HCT116 (cell line): ENCODE measurements at regions not wholly inside any gene's neighbourhood (a gene's known extent, or its start where the extent isn't known, plus 50 kb on each side); places are given as distances from the start of the nearest gene placed in this dataset.

ENCODE experiments used
- ATAC-seq: fragments of 200-7000 bp; cut with Tn5 transposase; 2 replicates; pipeline ENCODE4 v1.9.1; 2020; ENCODE audit warnings: mild to moderate bottlenecking, moderate library complexity
- BruUV-seq: library from RNA; stranded (reverse); fragments of 400-500 nt; replicated peaks from 2 replicates; lab custom pipeline; 2021; lab: Mats Ljungman, UMichigan
- CTCF ChIA-PET: fragments of 300-600 bp; sonication (Branson Sonifier 250); formaldehyde crosslinking; loops from one replicate; lab custom pipeline; 2021; ENCODE audit warnings: antibody characterized with exemption; lab: Charles Lee
- POLR2A ChIA-PET: fragments of 300-600, 350-600 bp; sonication (Branson Sonifier 250); formaldehyde crosslinking; loops from one replicate; lab custom pipeline; 2021; ENCODE audit warnings: antibody characterized with exemption; lab: Charles Lee
- RAD21 ChIA-PET, 2 experiments: fragments of 300-600 bp; sonication (Branson Sonifier 250); formaldehyde crosslinking; loops; one replicate each; lab custom pipeline; 2023; ENCODE audit warnings: low total read pairs in 2 of 2; ENCODE audit not compliant: uncharacterized antibody in 2 of 2, unreplicated experiment in 2 of 2, low non-redundant PET in 1 of 2; lab: Charles Lee
- DNase-seq: peaks from one replicate; pipeline ENCODE4 v3.0.0-alpha.2; 2010; ENCODE audit warnings: low read depth, low spot score
- H2AFZ ChIP-seq: fragments of 200-600 bp; shearing (Covaris generic), sonication (generic); 2 replicates; pipeline ENCODE4 v1.6.1; 2017; ENCODE audit warnings: low read depth, mixed run types, mixed read lengths, antibody characterized with exemption, low read length; ENCODE audit not compliant: poor library complexity, severe bottlenecking
- H3K27ac ChIP-seq: 2 replicates; pipeline ENCODE4 v1.5.1; 2012; ENCODE audit warnings: low read depth, low read length
- H3K27me3 ChIP-seq: fragments of 200-600 bp; sonication (generic); 2 replicates; pipeline ENCODE4 v1.6.1; 2016; ENCODE audit warnings: mixed run types, low read length, mixed read lengths; ENCODE audit not compliant: insufficient read depth
- H3K36me3 ChIP-seq, 2 experiments: fragments of 200-500 bp in 1 of 2; fragments of 200-600 bp in 1 of 2; sonication (Bioruptor generic) in 1 of 2; sonication (generic) in 1 of 2; 2 replicates each; pipeline versions ENCODE4 v1.5.1 to v1.6.1; 2014 to 2016; ENCODE audit warnings: low read length in 2 of 2, inconsistent platforms in 1 of 2, mixed read lengths in 1 of 2, mixed run types in 1 of 2; ENCODE audit not compliant: insufficient read depth in 2 of 2, control insufficient read depth in 1 of 2
- H3K4me1 ChIP-seq, 2 experiments: fragments of 200-600 bp in 1 of 2; sonication (generic) in 1 of 2; 2 replicates each; pipeline versions ENCODE4 v1.5.1 to v1.6.1; 2012 to 2017; ENCODE audit warnings: low read length in 2 of 2, inconsistent platforms in 1 of 2, mild to moderate bottlenecking in 1 of 2, mixed read lengths in 1 of 2, mixed run types in 1 of 2, moderate library complexity in 1 of 2; ENCODE audit not compliant: insufficient read depth in 2 of 2, control insufficient read depth in 1 of 2
- H3K4me2 ChIP-seq: fragments of 200-600 bp; sonication (generic); 2 replicates; pipeline ENCODE4 v1.6.1; 2017; ENCODE audit warnings: mixed run types, low read length, mixed read lengths
- H3K4me3 ChIP-seq, 2 experiments: fragments of 200-600 bp in 1 of 2; sonication (generic) in 1 of 2; replicated peaks in 1 of 2; 2 replicates each; pipeline ENCODE4 v1.5.1; 2011 to 2016; ENCODE audit warnings: low read length in 2 of 2, control low read depth in 1 of 2, low read depth in 1 of 2, mild to moderate bottlenecking in 1 of 2, mixed read lengths in 1 of 2, mixed run types in 1 of 2
- H3K79me2 ChIP-seq: fragments of 200-600 bp; sonication (generic); 2 replicates; pipeline ENCODE4 v1.6.1; 2017; ENCODE audit warnings: mild to moderate bottlenecking, mixed run types, low read length, moderate library complexity, mixed read lengths; ENCODE audit not compliant: insufficient read depth
- H3K9ac ChIP-seq: fragments of 200-600 bp; sonication (generic); 2 replicates; pipeline ENCODE4 v1.6.1; 2016; ENCODE audit warnings: low read length, mixed read lengths
- H3K9me2 ChIP-seq: fragments of 200-600 bp; sonication (generic), shearing (Covaris generic); 2 replicates; pipeline ENCODE4 v1.6.1; 2017; ENCODE audit warnings: mixed run types, mild to moderate bottlenecking, moderate library complexity; ENCODE audit not compliant: insufficient read depth
- H3K9me3 ChIP-seq, 2 experiments: fragments of 200-500 bp in 1 of 2; fragments of 200-600 bp in 1 of 2; sonication (Bioruptor generic) in 1 of 2; sonication (generic) in 1 of 2; 2 replicates each; pipeline ENCODE4 v1.6.1; 2014 to 2017; ENCODE audit warnings: low read length in 2 of 2, mixed read lengths in 2 of 2, inconsistent platforms in 1 of 2, low read depth in 1 of 2, mild to moderate bottlenecking in 1 of 2, mixed run types in 1 of 2, moderate library complexity in 1 of 2; ENCODE audit not compliant: control insufficient read depth in 1 of 2, insufficient read depth in 1 of 2
- H4K20me1 ChIP-seq: fragments of 200-600 bp; sonication (generic), shearing (Covaris generic); 2 replicates; pipeline ENCODE4 v1.6.1; 2017; ENCODE audit warnings: mixed run types, mild to moderate bottlenecking, moderate library complexity; ENCODE audit not compliant: insufficient read depth
- CBX3 ChIP-seq: IDR thresholded peaks from 2 replicates; pipeline ENCODE4 v1.6.1; 2012; ENCODE audit warnings: low read depth
- ELF1 ChIP-seq: IDR thresholded peaks from 2 replicates; pipeline ENCODE4 v1.6.1; 2012; ENCODE audit warnings: low read depth, borderline replicate concordance
- EZH2 ChIP-seq: fragments of 200-600 bp; sonication (generic); IDR thresholded peaks from 2 replicates; pipeline ENCODE4 v1.6.1; 2017; ENCODE audit warnings: antibody characterized with exemption, mixed run types
- EZH2phosphoT487 ChIP-seq: fragments of 200-600 bp; IDR thresholded peaks from 2 replicates; pipeline ENCODE4 v1.6.1; 2018; ENCODE audit warnings: antibody characterized with exemption, borderline replicate concordance
- POLR2A ChIP-seq: IDR thresholded peaks from 2 replicates; pipeline ENCODE4 v1.7.0; 2011; ENCODE audit warnings: borderline replicate concordance; ENCODE audit not compliant: insufficient read depth, insufficient read length; ENCODE audit errors: extremely low read depth
- RAD21 ChIP-seq: IDR thresholded peaks from 2 replicates; pipeline ENCODE4 v1.6.1; 2012; ENCODE audit warnings: low read depth, mild to moderate bottlenecking
- SIN3A ChIP-seq: IDR thresholded peaks from 2 replicates; pipeline ENCODE4 v1.6.1; 2012; ENCODE audit warnings: low read depth
- SRF ChIP-seq: IDR thresholded peaks from 2 replicates; pipeline ENCODE4 v1.6.1; 2012; ENCODE audit warnings: low read depth
- ZFX ChIP-seq: fragments of 450-650 bp; IDR thresholded peaks from 2 replicates; pipeline ENCODE4 v1.6.1; 2017
- intact Hi-C: fragments of 100-400 bp; cut with micrococcal nuclease; formaldehyde crosslinking; loops from 2 replicates; pipeline ENCODE4 v1.10.0; 2022
- TF ChIP-seq, protein P1 (sequence below): IDR thresholded peaks from 2 replicates; pipeline ENCODE4 v1.6.1; 2012
- TF ChIP-seq, protein P2 (sequence below): IDR thresholded peaks from 2 replicates; pipeline ENCODE4 v1.6.1; 2011; ENCODE audit warnings: mild to moderate bottlenecking, low read length, moderate library complexity; ENCODE audit not compliant: insufficient replicate concordance; ENCODE audit errors: extremely low read depth

DNA sequence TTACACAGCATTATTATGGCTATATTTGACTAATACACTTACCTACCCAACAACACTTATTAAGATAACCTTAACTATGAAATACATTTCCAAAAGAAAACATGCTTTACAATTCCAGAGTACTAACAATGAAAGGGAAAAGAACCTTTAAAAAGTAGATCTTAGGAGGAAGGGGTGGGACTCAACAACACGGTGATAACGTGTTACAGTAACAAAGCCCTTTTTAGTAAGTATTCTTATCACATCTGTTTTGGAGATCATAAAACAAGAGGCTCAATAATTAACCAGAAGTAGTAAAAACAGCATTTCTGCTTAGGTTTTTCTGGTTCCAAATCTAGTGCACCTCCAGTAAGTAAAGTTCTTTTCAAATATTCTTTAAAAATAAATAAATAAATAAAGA is 202.1 kb upstream of the SLC7A11 start:
- ChIA-PET CTCF (no interaction called here), RAD21 (no interaction called here), POLR2A (no interaction called here)
- Histone ChIP-seq H3K4me1 (no peaks in the 10 kb centered on the region), H3K36me3 (no peaks in the 10 kb centered on the region), H3K4me3 (no peak overlapping the region), H3K79me2 (no peaks in the 10 kb centered on the region), H3K9me3 (no peaks in the 10 kb centered on the region), H2AFZ (no peak overlapping the region), H3K27me3 (no peaks in the 10 kb centered on the region), H3K9me2 (no peaks in the 10 kb centered on the region), H4K20me1 (no peaks in the 10 kb centered on the region), H3K27ac (no peak overlapping the region), H3K4me2 (no peak overlapping the region), H3K9ac (no peak overlapping the region)
- no peak for DNase-seq
- TF ChIP-seq ELF1 (no peak), ZFX (no peak), RAD21 (no peak), CBX3 (no peak), SRF (no peak), EZH2 (no peak), SIN3A (no peak), EZH2phosphoT487 (no peak), POLR2A (no peak)
- TF ChIP-seq, protein P1, sequence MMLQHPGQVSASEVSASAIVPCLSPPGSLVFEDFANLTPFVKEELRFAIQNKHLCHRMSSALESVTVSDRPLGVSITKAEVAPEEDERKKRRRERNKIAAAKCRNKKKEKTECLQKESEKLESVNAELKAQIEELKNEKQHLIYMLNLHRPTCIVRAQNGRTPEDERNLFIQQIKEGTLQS: no peak
- TF ChIP-seq, protein P2, sequence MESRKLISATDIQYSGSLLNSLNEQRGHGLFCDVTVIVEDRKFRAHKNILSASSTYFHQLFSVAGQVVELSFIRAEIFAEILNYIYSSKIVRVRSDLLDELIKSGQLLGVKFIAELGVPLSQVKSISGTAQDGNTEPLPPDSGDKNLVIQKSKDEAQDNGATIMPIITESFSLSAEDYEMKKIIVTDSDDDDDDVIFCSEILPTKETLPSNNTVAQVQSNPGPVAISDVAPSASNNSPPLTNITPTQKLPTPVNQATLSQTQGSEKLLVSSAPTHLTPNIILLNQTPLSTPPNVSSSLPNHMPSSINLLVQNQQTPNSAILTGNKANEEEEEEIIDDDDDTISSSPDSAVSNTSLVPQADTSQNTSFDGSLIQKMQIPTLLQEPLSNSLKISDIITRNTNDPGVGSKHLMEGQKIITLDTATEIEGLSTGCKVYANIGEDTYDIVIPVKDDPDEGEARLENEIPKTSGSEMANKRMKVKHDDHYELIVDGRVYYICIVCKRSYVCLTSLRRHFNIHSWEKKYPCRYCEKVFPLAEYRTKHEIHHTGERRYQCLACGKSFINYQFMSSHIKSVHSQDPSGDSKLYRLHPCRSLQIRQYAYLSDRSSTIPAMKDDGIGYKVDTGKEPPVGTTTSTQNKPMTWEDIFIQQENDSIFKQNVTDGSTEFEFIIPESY: no peak
- no TSS peak for BruUV-seq
- no peak for ATAC-seq
- intact Hi-C loops: no loop called here
